ENCODE measurements at regions not wholly inside any gene's neighbourhood (a gene's known extent, or its start where the extent isn't known, plus 50 kb on each side); places are given as distances from the start of the nearest gene placed in this dataset.
A peak's percentile ranks its signal among the peaks of the same experiment; 100 is the strongest.

DNA sequence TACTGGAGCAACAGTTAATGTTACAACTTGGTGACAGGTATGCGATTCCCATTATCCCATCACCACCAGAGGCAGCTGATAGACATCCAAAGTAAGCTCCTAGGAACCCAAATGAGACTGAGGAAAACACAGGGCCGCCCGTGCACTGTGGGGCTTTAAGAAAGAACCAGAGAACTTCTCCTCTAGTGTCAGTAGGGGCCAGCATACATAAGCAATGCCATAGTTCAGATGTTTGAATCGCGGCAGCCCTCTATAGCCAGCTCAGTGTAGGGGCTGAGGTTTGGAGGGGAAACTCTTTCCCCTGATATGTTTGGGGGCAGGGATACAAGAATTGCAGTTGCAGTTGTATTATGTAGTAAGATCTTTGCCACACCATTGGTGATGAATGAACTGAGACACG is 593.3 kb upstream of the NCAM2 start:
- H2BK5ac ChIP-seq (ENCODE audit: low read length) = no peak overlapping the region
- DNase-seq (ENCODE audit: low spot score) = no peak
- no peak overlapping the region for H2BK15ac ChIP-seq (ENCODE audit: low read length)
- H3K9ac ChIP-seq (ENCODE audit: low read depth, low read length, poor library complexity) = no peak overlapping the region
- no peak overlapping the region for H2AK5ac ChIP-seq (ENCODE audit: low read depth, low read length)
- no peaks in the 10 kb centered on the region for H3K4me1 ChIP-seq (ENCODE audit: control insufficient read depth in 2 of 2, insufficient read depth in 1 of 2, low read depth in 1 of 2, low read length in 2 of 2)
- no peak overlapping the region for H4K91ac ChIP-seq (ENCODE audit: low read depth, low read length, poor library complexity)
- no peaks in the 10 kb centered on the region for H3K9me3 ChIP-seq (replicated peaks in 1 of 2; ENCODE audit: control insufficient read depth in 2 of 2, insufficient read depth in 1 of 2, low read depth in 1 of 2, low read length in 2 of 2)
- H3K4me3 ChIP-seq (ENCODE audit: low read length in 2 of 2) = no peak overlapping the region
- no peak overlapping the region for H4K8ac ChIP-seq (ENCODE audit: low read depth, low read length)
- no peak overlapping the region for H2BK120ac ChIP-seq (ENCODE audit: low read depth, low read length)
- H2AFZ ChIP-seq (ENCODE audit: low read length) = no peak overlapping the region
- no peak overlapping the region for H3K4ac ChIP-seq (ENCODE audit: low read length)
- H3K14ac ChIP-seq (ENCODE audit: low read length) = peak overlapping the region; percentile 5
- H3K27me3 ChIP-seq (ENCODE audit: control insufficient read depth in 3 of 3, insufficient read depth in 3 of 3, low read depth in 1 of 3, low read length in 3 of 3) = no peaks in the 10 kb centered on the region
- H3K79me1 ChIP-seq (ENCODE audit: low read depth, low read length) = no peaks in the 10 kb centered on the region
- no peak overlapping the region for H3K18ac ChIP-seq (ENCODE audit: low read length)
- WGBS, 2 donors (ENCODE audit: extremely low coverage in 2 of 2, insufficient read length in 2 of 2, insufficient replicate concordance in 1 of 2) = no CpG with 5 or more reads among the region's 6 CpGs
- H3K4me2 ChIP-seq (ENCODE audit: insufficient read depth, low read length, poor library complexity, severe bottlenecking) = no peak overlapping the region
- H3K36me3 ChIP-seq (replicated peaks in 1 of 2; ENCODE audit: control insufficient read depth in 2 of 2, insufficient read depth in 2 of 2, low read length in 2 of 2) = no peaks in the 10 kb centered on the region
- H3K23ac ChIP-seq (ENCODE audit: low read depth, low read length, poor library complexity) = no peak overlapping the region
- H2BK12ac ChIP-seq (ENCODE audit: low read length) = no peak overlapping the region
- no peak overlapping the region for H3K27ac ChIP-seq (replicated peaks; ENCODE audit: low read length)

DNA sequence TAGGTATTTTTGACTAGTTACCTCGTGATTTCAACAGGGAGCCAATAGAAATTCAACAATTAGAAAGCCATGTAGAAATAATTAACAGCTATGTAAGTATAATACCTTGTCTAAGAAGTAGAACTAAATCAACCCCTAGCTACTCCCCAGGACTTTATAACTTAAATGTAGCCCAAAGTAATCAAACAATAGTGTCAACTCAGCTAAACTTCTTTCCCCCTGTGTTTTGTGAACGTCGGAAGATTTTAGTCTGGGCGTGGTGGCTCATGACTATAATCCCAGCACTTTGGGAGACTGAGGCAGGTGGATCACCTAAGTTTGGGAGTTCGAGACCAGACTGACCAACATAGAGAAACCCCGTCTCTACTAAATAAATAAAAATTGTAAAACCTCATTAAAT is 579.9 kb upstream of the NCAM2 start:
- DNase-seq (ENCODE audit: low spot score) = no peak
- Histone ChIP-seq H3K4ac (ENCODE audit: low read length) (no peak overlapping the region), H3K9me3 (replicated peaks in 1 of 2; ENCODE audit: control insufficient read depth in 2 of 2, insufficient read depth in 1 of 2, low read depth in 1 of 2, low read length in 2 of 2) (no peaks in the 10 kb centered on the region), H3K36me3 (replicated peaks in 1 of 2; ENCODE audit: control insufficient read depth in 2 of 2, insufficient read depth in 2 of 2, low read length in 2 of 2) (no peaks in the 10 kb centered on the region), H3K27ac (replicated peaks; ENCODE audit: low read length) (no peak overlapping the region), H4K91ac (ENCODE audit: low read depth, low read length, poor library complexity) (no peak overlapping the region), H2AK5ac (ENCODE audit: low read depth, low read length) (no peak overlapping the region), H3K4me1 (ENCODE audit: control insufficient read depth in 2 of 2, insufficient read depth in 1 of 2, low read depth in 1 of 2, low read length in 2 of 2) (no peaks in the 10 kb centered on the region), H4K8ac (ENCODE audit: low read depth, low read length) (no peak overlapping the region), H2BK15ac (ENCODE audit: low read length) (no peak overlapping the region), H2AFZ (ENCODE audit: low read length) (no peak overlapping the region), H3K4me3 (ENCODE audit: low read length in 2 of 2) (no peak overlapping the region), H3K18ac (ENCODE audit: low read length) (no peak overlapping the region), H3K23ac (ENCODE audit: low read depth, low read length, poor library complexity) (no peak overlapping the region), H2BK5ac (ENCODE audit: low read length) (no peak overlapping the region), H3K79me1 (ENCODE audit: low read depth, low read length) (no peaks in the 10 kb centered on the region), H2BK12ac (ENCODE audit: low read length) (no peak overlapping the region), H3K14ac (ENCODE audit: low read length) (no peak overlapping the region), H3K4me2 (ENCODE audit: insufficient read depth, low read length, poor library complexity, severe bottlenecking) (no peak overlapping the region), H3K27me3 (ENCODE audit: control insufficient read depth in 3 of 3, insufficient read depth in 3 of 3, low read depth in 1 of 3, low read length in 3 of 3) (no peaks in the 10 kb centered on the region), H2BK120ac (ENCODE audit: low read depth, low read length) (no peak overlapping the region), H3K9ac (ENCODE audit: low read depth, low read length, poor library complexity) (no peak overlapping the region)
- no CpG with 5 or more reads among the region's 6 CpGs for WGBS, 2 donors (ENCODE audit: extremely low coverage in 2 of 2, insufficient read length in 2 of 2, insufficient replicate concordance in 1 of 2)

DNA sequence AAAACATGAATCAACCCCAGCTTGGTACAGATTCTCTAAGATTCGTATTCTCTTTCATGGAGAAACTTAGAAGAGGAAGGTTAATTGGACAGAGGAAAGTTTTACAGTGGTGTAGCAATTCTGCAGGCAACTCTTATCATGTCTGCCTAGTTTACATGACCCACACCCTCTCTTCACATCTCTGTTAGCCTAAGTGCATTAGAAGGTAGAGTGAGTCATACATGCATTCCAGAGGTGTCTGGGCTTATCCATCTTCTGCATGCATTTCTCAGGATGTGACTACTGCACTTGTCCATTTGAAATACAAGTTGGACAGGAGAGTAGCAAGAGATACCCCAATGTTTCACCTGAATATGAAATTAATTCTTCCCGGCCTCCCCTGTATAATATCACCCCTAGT is 578.4 kb upstream of the NCAM2 start:
- no peak overlapping the region for H2BK12ac ChIP-seq (ENCODE audit: low read length)
- no peaks in the 10 kb centered on the region for H3K4me1 ChIP-seq (ENCODE audit: control insufficient read depth in 2 of 2, insufficient read depth in 1 of 2, low read depth in 1 of 2, low read length in 2 of 2)
- no peak for DNase-seq (ENCODE audit: low spot score)
- no peak overlapping the region for H2BK15ac ChIP-seq (ENCODE audit: low read length)
- H4K91ac ChIP-seq (ENCODE audit: low read depth, low read length, poor library complexity) = no peak overlapping the region
- no peak overlapping the region for H2BK5ac ChIP-seq (ENCODE audit: low read length)
- no peak overlapping the region for H3K14ac ChIP-seq (ENCODE audit: low read length)
- no peak overlapping the region for H3K18ac ChIP-seq (ENCODE audit: low read length)
- H3K36me3 ChIP-seq (replicated peaks in 1 of 2; ENCODE audit: control insufficient read depth in 2 of 2, insufficient read depth in 2 of 2, low read length in 2 of 2) = no peaks in the 10 kb centered on the region
- H3K4me2 ChIP-seq (ENCODE audit: insufficient read depth, low read length, poor library complexity, severe bottlenecking) = no peak overlapping the region
- no peak overlapping the region for H3K4me3 ChIP-seq (ENCODE audit: low read length in 2 of 2)
- no peaks in the 10 kb centered on the region for H3K27me3 ChIP-seq (ENCODE audit: control insufficient read depth in 3 of 3, insufficient read depth in 3 of 3, low read depth in 1 of 3, low read length in 3 of 3)
- H3K4ac ChIP-seq (ENCODE audit: low read length) = no peak overlapping the region
- H3K23ac ChIP-seq (ENCODE audit: low read depth, low read length, poor library complexity) = no peak overlapping the region
- no peak overlapping the region for H4K8ac ChIP-seq (ENCODE audit: low read depth, low read length)
- no peak overlapping the region for H2AK5ac ChIP-seq (ENCODE audit: low read depth, low read length)
- no peak overlapping the region for H3K9ac ChIP-seq (ENCODE audit: low read depth, low read length, poor library complexity)
- H3K79me1 ChIP-seq (ENCODE audit: low read depth, low read length) = no peaks in the 10 kb centered on the region
- H2AFZ ChIP-seq (ENCODE audit: low read length) = no peak overlapping the region
- H2BK120ac ChIP-seq (ENCODE audit: low read depth, low read length) = no peak overlapping the region
- H3K9me3 ChIP-seq (replicated peaks in 1 of 2; ENCODE audit: control insufficient read depth in 2 of 2, insufficient read depth in 1 of 2, low read depth in 1 of 2, low read length in 2 of 2) = no peaks in the 10 kb centered on the region
- H3K27ac ChIP-seq (replicated peaks; ENCODE audit: low read length) = no peak overlapping the region
- no CpG with 5 or more reads among the region's 2 CpGs for WGBS, 2 donors (ENCODE audit: extremely low coverage in 2 of 2, insufficient read length in 2 of 2, insufficient replicate concordance in 1 of 2)

DNA sequence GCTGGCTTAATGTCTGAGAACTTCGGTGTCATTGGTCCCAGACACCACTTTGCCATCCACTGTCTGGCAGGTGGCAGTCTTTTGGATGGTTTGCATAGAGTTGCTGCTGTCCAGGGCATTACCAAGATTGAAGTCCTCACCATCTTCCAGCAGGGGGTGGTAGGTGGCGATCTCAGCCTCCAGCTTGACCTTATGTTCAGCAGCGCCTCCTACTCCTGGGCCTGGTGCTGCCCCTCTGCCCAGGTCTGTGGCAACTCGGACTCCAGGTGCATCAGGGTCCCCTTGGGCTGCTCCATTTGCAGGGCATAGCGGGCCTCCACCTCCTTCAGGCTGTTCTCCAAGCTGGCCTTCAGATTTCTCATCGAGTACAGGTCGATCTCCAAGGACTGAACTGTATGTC is 573.3 kb upstream of the NCAM2 start:
- Histone ChIP-seq H3K9ac (ENCODE audit: low read depth, low read length, poor library complexity) (no peak overlapping the region), H2BK12ac (ENCODE audit: low read length) (no peak overlapping the region), H3K23ac (ENCODE audit: low read depth, low read length, poor library complexity) (no peak overlapping the region), H3K9me3 (replicated peaks in 1 of 2; ENCODE audit: control insufficient read depth in 2 of 2, insufficient read depth in 1 of 2, low read depth in 1 of 2, low read length in 2 of 2) (no peaks in the 10 kb centered on the region), H3K4me2 (ENCODE audit: insufficient read depth, low read length, poor library complexity, severe bottlenecking) (no peak overlapping the region), H3K4ac (ENCODE audit: low read length) (no peak overlapping the region), H2BK120ac (ENCODE audit: low read depth, low read length) (no peak overlapping the region), H3K79me1 (ENCODE audit: low read depth, low read length) (no peaks in the 10 kb centered on the region), H3K27me3 (ENCODE audit: control insufficient read depth in 3 of 3, insufficient read depth in 3 of 3, low read depth in 1 of 3, low read length in 3 of 3) (no peaks in the 10 kb centered on the region), H2BK5ac (ENCODE audit: low read length) (no peak overlapping the region), H2AK5ac (ENCODE audit: low read depth, low read length) (no peak overlapping the region), H3K36me3 (replicated peaks in 1 of 2; ENCODE audit: control insufficient read depth in 2 of 2, insufficient read depth in 2 of 2, low read length in 2 of 2) (no peaks in the 10 kb centered on the region), H3K4me3 (ENCODE audit: low read length in 2 of 2) (no peak overlapping the region), H2AFZ (ENCODE audit: low read length) (no peak overlapping the region), H3K18ac (ENCODE audit: low read length) (no peak overlapping the region), H4K91ac (ENCODE audit: low read depth, low read length, poor library complexity) (no peak overlapping the region), H2BK15ac (ENCODE audit: low read length) (no peak overlapping the region), H3K14ac (ENCODE audit: low read length) (no peak overlapping the region), H3K27ac (replicated peaks; ENCODE audit: low read length) (no peak overlapping the region), H3K4me1 (ENCODE audit: control insufficient read depth in 2 of 2, insufficient read depth in 1 of 2, low read depth in 1 of 2, low read length in 2 of 2) (no peaks in the 10 kb centered on the region), H4K8ac (ENCODE audit: low read depth, low read length) (no peak overlapping the region)
- WGBS, 2 donors (ENCODE audit: extremely low coverage in 2 of 2, insufficient read length in 2 of 2, insufficient replicate concordance in 1 of 2) = no CpG with 5 or more reads among the region's 7 CpGs
- DNase-seq (ENCODE audit: low spot score) = no peak

Measured in neuronal stem cell (in vitro differentiated cells).